ENCODE measurements at regions not wholly inside any gene's neighbourhood (a gene's known extent, or its start where the extent isn't known, plus 50 kb on each side); places are given as distances from the start of the nearest gene placed in this dataset.

DNA sequence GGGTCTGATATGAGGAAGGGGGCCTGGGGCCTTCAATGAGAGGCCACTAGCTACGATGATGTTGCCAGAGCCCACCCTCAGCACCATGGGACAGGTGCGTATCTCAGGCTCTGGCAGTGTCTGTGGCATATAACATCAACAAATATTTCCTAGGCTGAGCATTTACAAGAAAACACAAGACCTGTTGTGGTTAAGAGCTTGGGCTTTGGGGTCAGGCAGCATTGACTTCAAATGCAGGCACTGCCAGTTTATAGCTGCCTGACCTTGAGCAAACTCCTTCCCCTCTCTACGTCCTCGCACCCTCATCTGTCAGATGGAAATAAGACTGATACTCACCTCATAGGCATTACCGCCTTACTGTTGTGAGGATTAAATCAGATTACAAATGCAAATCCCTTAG, 156.0 kb downstream of the KATNAL1 start:
- ATAC-seq: no peak
- no peak for DNase-seq (ENCODE audit: low spot score)

DNA sequence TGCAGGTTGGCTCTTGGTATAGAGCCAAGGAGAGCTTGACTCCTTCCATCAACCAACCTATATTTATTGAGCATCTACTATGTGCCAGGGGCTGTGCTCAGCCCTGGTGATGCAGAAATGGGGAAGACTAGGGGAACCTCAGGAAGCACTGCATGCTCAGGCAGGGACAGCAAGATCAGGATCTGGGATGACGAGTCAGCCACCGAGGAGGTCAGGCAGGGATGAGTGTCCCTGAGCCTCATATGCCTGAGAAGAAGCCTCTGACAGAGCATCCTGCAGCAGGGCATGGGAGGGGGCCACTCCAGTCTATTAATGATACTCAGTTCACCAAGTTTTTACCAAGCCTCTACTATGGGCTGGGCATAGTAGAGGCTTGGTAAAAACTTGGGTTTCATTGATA, 158.1 kb downstream of the KATNAL1 start:
- DNase-seq (ENCODE audit: low spot score): no peak

DNA sequence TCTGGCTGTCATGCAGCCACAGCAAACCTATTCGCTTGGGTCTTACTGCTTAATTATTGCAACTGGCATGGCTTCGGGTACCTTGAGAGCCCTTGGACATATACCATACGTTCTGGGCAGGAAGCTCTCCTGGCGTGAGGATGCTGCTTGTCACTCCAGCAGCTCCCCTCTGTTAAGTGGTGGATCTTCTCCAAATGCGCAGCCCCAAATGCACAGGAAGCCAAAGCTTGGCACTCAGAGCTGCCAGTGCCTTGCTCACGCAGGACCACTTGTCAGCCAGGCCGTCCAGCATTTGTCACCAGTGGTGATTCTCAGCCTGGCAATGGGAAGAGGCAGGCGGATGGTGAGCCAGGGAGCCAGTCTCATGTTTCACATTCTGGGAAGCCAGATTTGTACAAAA, 158.6 kb downstream of the KATNAL1 start:
- ATAC-seq: no peak
- DNase-seq (ENCODE audit: low spot score): no peak

More for the DNA sequence above, 158.1 kb downstream of the KATNAL1 start:
- no peak for ATAC-seq

DNA sequence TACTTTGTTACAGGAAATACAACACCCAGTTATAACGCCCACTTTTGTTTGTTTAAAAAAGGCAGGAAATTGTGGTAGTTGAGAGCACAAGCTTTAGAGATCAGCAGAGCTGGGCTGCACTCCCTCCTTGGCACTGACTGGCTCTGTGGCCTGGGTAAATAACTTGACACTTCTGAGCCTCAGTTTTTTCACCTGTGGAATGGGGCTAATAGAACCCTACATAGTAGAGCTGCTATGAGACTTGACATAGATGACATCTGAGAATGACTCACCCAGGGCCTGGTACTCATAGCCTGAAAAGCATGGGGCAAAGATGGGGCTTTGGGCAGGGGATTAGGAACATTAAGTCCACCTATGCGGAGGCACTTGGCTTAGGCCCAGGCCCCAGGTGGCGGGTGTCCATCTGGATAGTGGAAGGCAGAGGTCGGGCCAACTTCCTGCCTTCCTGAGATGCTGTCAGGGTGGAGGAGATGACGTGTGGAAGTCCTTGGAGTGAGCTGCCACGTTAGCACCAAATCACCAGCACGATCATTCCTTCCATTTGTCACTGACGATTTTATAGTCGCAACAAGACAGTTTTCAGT, 159.1 kb downstream of the KATNAL1 start:
- no peak for DNase-seq (ENCODE audit: low spot score)
- ATAC-seq: no peak

DNA sequence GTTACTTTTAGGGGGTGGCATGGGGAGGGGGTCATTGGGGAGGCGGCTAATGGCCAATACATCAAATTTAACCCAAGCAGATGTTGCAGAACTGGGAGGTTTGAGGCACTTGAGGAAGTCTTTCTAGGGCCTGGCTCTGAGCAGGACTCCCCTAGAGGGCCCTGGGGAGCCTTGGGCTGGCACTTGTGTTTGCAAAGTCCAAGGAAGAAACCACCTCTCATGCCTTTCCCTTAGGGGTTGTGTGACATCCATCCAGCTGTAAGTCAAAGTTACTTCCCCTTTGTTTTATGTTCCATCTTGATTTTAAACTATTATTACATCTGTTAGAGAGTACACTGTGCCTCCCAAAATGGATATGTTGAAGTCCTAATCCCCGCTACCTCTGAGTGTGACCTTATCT, 159.9 kb downstream of the KATNAL1 start:
- no peak for DNase-seq (ENCODE audit: low spot score)
- no peak for ATAC-seq

DNA sequence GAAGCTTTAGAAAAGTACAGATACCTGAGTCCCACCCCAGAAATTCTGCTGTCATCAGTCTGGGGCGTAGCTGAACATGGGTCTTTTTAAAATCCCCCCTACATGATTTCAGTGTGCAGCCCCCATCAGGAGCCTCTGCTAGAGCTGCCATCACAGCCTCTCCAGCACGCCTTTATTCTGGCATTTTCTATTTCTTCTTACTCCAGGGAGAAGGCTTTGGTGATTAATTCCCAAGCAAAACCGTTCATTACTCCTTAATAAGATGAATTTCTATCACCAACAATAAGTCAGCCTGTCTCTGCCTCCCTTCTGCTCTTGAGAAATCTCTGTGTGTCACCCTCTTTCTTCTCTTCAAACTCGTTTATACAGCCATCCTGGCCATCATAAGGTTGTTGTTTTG, 160.3 kb downstream of the KATNAL1 start:
- DNase-seq (ENCODE audit: low spot score) (no peak), ATAC-seq (no peak)

DNA sequence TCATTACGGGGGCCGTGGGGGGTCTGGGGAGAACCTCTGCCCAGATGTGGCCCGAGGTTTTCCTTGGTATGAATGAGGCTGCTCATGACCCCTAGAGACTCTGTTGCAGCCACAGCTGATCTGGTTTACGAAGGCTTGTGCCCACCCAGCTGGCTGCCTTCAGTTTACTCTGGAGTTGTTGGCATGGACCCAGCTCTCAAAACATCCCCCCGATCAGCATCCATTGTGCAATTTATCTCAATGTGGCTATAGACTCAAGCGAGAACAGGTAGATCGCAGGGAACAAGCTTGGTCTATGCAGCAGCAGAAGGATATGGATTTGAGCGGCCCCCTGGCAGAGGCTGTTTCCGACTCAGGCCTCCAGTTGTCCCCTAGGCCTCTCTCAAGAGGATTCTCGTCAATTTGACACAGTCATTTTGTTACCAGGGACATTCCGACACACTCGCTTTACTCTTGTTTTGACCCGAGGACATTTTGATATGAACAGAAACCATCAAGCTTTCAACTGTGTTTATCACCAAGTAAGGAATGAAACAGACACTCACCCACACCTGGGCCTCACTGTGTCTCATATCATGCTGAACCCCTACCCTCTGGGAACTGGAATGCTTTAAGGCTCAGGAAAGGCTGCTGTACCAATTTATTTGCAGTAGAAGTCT, 161.5 kb downstream of the KATNAL1 start:
- no peak for ATAC-seq
- DNase-seq (ENCODE audit: low spot score): no peak

DNA sequence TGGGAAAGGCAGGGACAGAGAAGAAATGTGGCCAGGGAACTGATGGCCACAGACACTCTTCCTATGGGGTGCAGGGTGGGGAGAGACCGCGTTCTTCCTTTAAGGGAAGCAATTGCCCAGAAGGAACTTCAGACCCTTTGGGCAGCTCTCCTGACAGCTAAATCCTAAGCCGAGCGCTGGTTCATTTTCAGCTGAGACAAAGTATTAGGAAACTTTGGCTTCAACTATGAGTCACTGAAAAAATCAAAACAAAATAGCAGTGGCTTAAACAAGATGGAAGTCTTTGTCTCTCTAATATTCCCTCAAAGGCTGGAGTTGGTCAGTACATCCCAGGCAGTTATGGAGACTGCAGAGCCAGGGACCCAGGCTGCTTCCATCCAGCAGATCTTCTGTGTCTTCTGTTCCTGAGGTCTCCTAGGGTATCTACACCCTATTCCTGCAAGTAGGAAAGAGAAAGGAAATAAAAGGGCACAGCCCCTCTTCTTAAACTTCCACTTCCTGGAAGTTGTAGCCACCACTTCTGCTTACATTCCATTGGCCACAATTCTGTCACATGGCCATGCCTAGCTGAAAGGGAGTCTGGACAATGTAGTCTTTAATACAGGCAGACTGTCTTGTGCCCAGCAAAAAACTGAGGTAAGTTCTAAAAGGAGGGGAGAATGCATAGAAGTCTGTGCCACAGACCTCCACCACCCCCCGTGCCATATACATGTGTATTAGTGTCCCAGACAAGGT, 163.5 kb downstream of the KATNAL1 start:
- DNase-seq (ENCODE audit: low spot score): no peak
- ATAC-seq: no peak

DNA sequence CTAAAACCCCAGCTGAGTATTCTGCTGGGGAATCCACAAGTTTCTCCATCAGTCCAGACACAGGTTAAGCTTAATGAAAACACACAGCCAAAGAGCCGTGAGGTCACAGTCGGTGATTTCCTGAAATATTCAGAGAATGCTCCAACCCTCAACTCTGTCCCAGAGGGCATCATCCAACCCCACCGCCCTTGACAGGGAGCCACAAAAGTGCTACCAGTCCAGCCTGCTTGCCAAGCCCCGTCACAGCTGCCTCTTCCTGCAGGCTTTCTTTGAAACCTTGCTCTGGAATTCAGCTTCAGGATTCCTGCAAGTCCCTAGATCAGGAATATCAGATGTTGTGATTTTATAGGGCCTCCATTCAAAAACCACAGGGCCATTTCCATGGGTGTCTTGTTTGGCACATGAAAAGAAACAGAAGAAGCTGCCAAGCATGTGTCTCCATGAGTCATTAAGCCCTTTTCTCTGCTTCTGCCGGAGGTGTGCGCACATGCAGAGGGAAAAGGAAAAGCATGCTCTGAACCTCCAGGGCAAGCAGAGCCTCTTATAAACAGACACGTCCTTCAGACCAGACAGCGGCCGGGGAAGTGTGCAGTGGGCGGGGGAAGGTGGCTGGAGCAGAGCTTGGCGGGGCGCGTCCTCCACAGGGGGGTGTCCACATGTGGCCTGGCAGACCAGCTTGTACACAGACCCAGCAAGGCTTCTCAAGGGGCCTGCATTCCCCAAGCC, 164.7 kb downstream of the KATNAL1 start:
- peak; percentile 38 for ATAC-seq
- DNase-seq (ENCODE audit: low spot score): no peak

DNA sequence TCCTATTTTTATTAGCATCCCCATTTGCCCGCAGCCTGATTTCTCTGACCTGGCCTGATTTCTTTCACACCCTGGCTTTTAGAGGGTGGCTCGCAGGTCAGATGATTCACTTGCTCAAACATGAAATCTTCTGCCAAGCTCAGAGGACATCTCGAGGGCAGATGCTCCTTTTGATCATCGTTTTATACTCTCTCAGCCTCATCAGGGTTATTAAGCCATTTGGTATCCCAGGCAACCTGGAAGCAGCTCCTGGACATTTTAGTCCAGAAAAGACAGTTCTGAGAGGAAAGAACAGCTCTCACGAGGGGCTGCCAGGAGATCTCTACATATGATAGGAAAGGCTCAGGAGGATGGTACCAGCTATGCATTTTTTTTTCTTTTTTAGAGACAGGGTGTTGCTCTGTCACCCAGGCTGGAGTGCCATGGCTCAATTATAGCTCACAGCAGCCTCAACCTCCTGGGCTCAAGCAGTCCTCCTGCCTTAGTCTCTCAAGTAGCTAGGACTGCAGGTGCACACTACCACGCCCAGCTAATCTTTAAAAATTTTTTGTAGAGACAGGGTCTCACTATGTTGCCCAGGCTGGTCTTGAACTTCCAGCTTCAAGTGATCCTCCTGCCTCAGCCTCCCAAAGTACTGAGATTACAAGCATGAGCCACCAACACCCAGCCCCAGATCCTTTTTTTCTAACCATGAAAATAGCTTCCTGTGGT, 165.4 kb downstream of the KATNAL1 start:
- ATAC-seq (no peak), DNase-seq (ENCODE audit: low spot score) (no peak)

DNA sequence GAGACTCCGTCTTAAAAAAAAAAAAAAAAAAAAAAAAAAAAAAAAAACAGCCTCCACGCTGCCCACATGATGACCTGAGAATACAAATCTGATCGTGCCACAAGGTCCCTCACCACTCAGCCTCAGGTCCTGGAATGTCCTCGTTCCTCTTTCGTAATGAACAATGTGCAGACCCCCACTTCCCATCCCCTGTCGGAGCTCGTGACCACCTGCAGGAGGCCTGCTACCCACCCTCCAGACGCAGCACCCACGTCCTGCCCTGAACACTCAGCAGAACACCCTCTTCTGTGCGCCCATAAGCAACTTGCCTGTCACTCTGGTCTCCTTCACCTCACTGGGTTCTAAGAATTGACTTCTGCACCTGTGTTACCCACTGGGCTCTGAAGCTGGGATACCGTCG, 166.4 kb downstream of the KATNAL1 start:
- ATAC-seq (no peak), DNase-seq (ENCODE audit: low spot score) (no peak)

DNA sequence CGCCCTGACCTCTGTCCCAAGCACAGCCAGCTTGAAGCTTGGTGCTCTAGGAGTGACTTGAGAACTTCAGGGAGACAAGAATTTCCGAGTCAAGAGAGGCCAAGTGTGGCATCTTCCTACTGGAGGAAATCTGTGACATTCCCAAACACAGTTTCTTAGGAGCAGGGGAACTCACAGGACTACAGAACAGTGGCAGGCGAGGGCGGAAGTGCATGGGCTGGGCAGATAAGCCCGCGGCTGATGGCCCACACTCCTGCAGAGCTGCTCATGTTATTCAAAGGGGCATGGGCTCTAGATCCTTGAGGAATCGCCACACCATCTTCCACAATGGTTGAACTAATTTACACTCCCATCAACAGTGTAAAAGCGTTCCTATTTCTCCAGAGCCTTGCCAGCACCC, 168.8 kb downstream of the KATNAL1 start:
- DNase-seq (ENCODE audit: low spot score): no peak
- no peak for ATAC-seq

DNA sequence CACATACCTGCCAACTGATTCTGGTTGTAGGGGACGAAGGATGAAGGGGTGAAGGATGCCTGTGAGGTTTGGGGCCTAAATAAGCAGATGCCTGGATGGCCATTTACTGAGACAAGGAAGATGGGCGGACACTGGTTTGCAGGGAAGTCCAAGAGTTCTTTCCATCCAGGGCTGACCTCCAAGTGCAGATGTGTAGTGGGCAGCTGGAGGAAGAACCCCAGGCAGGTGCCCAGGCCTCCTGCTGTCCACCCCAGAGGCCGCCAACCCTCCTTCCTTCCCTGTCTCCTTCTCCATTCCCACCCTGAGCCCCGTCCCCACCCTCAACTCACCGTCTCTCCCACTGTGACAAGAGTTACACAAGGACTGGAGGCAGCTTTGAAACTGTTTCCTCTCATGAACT, 171.5 kb downstream of the KATNAL1 start:
- ATAC-seq (no peak), DNase-seq (ENCODE audit: low spot score) (no peak)

DNA sequence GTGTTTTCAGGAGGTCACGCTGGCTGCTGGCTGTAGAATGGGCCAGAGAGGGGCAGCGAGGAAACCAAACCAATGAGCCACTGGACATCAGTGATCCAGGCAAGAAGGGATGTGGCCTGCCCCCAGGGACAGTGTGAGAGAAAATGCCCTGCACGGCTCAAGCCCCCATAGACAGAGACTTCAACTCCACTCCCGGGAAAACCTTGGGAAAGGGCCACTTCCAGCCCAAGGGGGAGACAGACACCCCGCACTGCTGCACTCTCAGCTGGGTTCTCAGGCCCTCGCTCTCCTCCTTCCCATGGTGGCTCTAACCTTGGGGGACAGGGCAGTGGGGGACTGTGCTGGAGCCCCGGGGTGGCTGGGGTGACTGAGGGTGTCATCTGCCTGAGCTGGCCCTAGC, 172.0 kb downstream of the KATNAL1 start:
- DNase-seq (ENCODE audit: low spot score) (no peak), ATAC-seq (no peak)

DNA sequence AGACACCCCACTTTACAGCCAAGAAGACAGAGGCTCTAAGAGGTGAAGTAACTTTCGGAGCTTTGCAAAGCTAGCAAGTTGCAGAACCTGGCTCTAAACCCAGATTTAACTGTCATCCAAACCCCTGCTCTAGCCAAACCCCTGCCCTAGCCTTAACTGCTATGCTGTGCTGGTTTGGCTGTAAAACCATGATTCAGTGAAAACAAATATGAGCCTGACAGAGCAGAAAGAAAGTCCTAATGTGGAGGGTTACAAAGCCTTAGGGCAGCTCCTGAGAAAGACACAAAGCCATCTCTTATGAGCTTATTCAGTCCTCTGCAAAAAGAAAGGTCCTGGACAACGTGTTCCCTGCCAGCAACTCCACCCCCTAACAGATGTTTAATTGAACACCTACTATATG, 172.8 kb downstream of the KATNAL1 start:
- DNase-seq (ENCODE audit: low spot score): no peak
- ATAC-seq: no peak

DNA sequence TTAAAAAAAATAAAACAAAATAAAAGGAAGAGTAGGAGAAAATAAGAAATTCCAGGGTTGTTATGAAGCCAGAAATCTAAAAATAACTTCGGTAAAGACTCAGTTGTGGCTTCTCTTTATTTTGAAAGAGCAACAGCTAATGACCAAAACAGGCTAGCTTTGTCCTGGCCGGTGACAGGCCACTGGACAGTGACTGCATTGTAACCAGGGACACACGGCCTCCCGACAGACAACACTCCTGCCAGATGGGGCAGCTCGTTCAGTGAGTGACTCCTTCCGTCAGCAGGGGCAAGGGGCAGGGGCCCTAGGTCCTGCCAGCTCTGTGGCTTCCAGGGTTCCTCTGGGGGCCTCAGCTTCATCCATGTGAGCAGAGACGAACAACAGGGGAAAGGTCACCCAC, 173.4 kb downstream of the KATNAL1 start:
- no peak for DNase-seq (ENCODE audit: low spot score)
- ATAC-seq: no peak

DNA sequence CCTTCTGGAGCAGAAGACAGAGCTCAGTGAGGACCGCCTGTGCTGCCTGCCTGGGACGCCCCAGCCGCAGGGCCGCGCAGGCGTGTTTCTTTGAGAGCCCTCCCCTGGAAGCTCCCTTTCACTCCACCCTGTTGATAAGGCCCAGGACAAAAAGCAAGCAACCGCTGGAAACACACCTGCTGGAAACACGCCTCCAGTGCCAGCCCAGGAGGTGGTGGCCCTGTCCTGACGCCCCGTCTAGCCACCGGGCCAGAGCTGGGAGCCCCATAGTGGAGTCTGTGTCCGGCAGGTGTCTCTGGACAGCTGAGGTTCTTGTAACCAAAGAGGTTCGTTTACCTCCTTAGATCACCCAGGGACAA, 173.8 kb downstream of the KATNAL1 start:
- DNase-seq (ENCODE audit: low spot score) (no peak), ATAC-seq (no peak)

DNA sequence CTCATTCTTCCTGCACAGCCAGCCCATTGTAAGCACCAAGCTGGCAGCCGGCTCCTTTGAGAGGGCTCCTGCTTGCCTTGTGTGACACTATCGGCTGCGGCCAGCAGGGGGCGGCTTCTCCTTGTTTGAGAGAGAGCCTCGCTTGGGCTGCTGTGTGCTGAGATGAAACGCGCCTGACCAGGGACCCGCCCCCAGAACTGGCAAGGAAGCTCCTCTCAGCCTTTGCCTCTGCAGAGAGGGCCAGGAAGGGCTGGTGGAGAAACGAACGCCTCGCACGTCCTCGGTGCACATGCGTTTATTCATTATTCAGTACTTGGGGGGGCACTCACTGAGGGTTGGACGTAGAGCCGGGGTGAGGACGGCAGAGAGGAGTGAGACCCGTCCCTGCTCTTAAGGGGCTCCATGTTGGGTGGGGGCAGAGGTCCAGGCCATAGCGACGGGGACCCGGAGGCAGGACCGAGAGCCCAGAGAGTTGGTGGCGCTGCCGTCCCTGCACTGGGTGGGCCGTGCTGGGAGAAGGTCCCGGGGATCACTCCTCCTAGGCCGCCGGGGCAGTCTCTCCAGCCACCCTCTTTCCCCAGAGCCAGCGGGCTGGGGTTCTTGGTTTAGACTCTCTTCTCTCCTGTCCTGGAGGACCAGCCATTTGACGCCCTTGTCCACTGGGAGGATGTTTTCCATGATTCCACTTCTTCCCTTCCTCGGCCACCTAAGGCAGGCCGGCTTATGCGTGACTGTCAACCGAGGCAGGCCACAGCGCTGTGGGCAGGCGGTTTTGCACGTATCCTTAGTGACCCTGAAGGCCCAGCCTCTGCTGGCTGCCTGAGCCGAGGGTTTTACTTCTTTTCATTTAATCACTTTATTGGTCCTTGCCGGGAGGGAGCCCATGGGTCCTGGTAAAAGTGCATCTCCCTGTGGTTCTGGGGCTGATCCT, 174.5 kb downstream of the KATNAL1 start:
- peak; percentile 95 for DNase-seq (ENCODE audit: low spot score)
- ATAC-seq: peak; percentile 100

DNA sequence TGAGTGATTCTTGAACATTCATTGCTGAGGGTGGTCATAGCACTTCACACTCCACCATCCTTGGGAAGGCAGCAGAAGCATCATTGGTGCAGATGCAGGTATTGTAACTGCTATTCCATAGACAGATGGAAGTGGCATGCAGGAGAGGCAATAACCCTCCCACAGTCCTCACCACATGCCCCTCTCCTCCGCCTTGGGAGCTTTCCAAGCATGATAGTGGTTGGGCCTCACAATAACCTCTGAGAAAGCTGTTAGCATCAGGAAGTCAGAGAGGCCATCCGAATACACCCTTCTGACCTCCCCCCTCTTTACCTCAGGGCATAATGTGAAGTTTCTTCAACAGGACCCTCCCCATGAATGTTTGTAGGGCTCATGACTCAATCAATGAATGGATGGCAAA, 177.9 kb downstream of the KATNAL1 start:
- ATAC-seq (no peak), DNase-seq (ENCODE audit: low spot score) (no peak)

DNA sequence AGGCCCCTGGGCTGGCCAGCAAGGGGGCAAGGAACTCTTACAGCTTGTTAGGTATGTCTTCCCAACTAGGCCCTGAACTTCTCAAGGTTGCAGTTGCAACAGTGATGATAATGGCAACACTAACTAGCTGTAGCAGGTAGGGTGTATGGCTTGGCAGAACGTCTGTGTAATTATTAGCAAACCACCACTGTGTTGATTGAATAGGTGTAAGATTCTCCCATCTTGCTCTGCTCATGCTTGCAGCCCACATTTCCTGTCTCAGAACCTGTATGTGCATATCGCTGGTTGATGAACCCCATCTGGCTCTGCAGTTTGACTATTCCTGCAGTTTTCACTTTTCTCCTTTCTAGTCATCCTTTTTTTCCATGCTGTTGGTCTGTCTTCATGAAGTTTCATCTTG, 178.8 kb downstream of the KATNAL1 start:
- DNase-seq (ENCODE audit: low spot score) (no peak), ATAC-seq (no peak)
